Activated T-cell treated with anti-CD3 and anti-CD28 coated beads, Interleukin-2, amount 50 U/mL, for 72 hours (primary cell): ENCODE measurements at regions not wholly inside any gene's neighbourhood (a gene's known extent, or its start where the extent isn't known, plus 50 kb on each side); places are given as distances from the start of the nearest gene placed in this dataset.

Source experiments
- ATAC-seq, 2 donors: fragments of 150-1000 bp; cut with Tn5 transposase; replicated peaks in 1 of 2; 2 replicates each; pipeline ENCODE4 v1.10.0; 2021; ENCODE audit warnings: moderate library complexity in 2 of 2, mild to moderate bottlenecking in 1 of 2
- DNase-seq, 2 donors: peaks; one replicate each; pipeline ENCODE4 v3.0.0; 2021 to 2022; ENCODE audit warnings: mixed read lengths in 1 of 2
- H3K27ac Mint-ChIP-seq: one replicate; pipeline ENCODE4 v1.8.0; 2022; ENCODE audit warnings: mild to moderate bottlenecking, moderate library complexity, mixed read lengths
- H3K27me3 Mint-ChIP-seq: one replicate; pipeline ENCODE4 v1.8.0; 2022; ENCODE audit warnings: low read depth, mixed read lengths
- H3K36me3 Mint-ChIP-seq, 2 donors: one replicate each; pipeline ENCODE4 v1.8.0; 2022; ENCODE audit warnings: mixed read lengths in 2 of 2, mild to moderate bottlenecking in 1 of 2; ENCODE audit not compliant: insufficient read depth in 2 of 2
- H3K4me1 Mint-ChIP-seq: one replicate; pipeline ENCODE4 v1.8.0; 2022; ENCODE audit warnings: low read depth, mixed read lengths
- H3K4me3 Mint-ChIP-seq, 2 donors: one replicate each; pipeline ENCODE4 v1.8.0; 2022; ENCODE audit warnings: mild to moderate bottlenecking in 2 of 2, mixed read lengths in 2 of 2, moderate library complexity in 2 of 2
- H3K9me3 Mint-ChIP-seq, 2 donors: one replicate each; pipeline ENCODE4 v1.8.0; 2022; ENCODE audit warnings: mixed read lengths in 2 of 2

GRCh38 chr13:32849369-32849768 is 166.9 kb upstream of the KL start:
- H3K36me3 Mint-ChIP-seq, result peaks cover 0 to 3% of the 10 kb centered on the region in 2 donors
- H3K27me3 Mint-ChIP-seq, result peaks cover 8% of the 10 kb centered on the region
- ATAC-seq, result no peak
- H3K4me1 Mint-ChIP-seq, result peaks cover 10% of the 10 kb centered on the region
- H3K4me3 Mint-ChIP-seq, result no peak overlapping the region
- DNase-seq, result no peak
- no peak overlapping the region for H3K27ac Mint-ChIP-seq
- H3K9me3 Mint-ChIP-seq, result peaks cover 0 to 2% of the 10 kb centered on the region in 2 donors

GRCh38 chr13:32850316-32851052 is 165.7 kb upstream of the KL start:
- Mint-ChIP-seq H3K9me3 (peaks cover 0 to 2% of the 10 kb centered on the region in 2 donors), H3K27ac (no peak overlapping the region), H3K4me3 (no peak overlapping the region), H3K36me3 (peaks cover 0 to 1% of the 10 kb centered on the region in 2 donors), H3K4me1 (peaks cover 10% of the 10 kb centered on the region), H3K27me3 (peaks cover 8% of the 10 kb centered on the region)
- ATAC-seq (no peak), DNase-seq (no peak)

GRCh38 chr13:32851083-32852069 is 164.8 kb upstream of the KL start:
- ATAC-seq (no peak), DNase-seq (no peak)
- H3K36me3 Mint-ChIP-seq, result peaks cover 0 to 1% of the 10 kb centered on the region in 2 donors
- no peak overlapping the region for H3K4me3 Mint-ChIP-seq
- peaks cover 8% of the 10 kb centered on the region for H3K27me3 Mint-ChIP-seq
- peaks cover 0 to 2% of the 10 kb centered on the region in 2 donors for H3K9me3 Mint-ChIP-seq
- H3K27ac Mint-ChIP-seq, result no peak overlapping the region
- H3K4me1 Mint-ChIP-seq, result peaks cover 4% of the 10 kb centered on the region

- peaks cover 0 to 2% of the 10 kb centered on the region in 2 donors for H3K9me3 Mint-ChIP-seq
- no peaks in the 10 kb centered on the region for H3K4me1 Mint-ChIP-seq
- DNase-seq (no peak), ATAC-seq (no peak)
- peaks cover 0 to 1% of the 10 kb centered on the region in 2 donors for H3K36me3 Mint-ChIP-seq
- peaks cover 8% of the 10 kb centered on the region for H3K27me3 Mint-ChIP-seq
- H3K4me3 Mint-ChIP-seq, result no peak overlapping the region
- no peak overlapping the region for H3K27ac Mint-ChIP-seq
These were observed 163.7 kb upstream of the KL start for GRCh38 chr13:32852526-32852925.

GRCh38 chr13:32857077-32857476 is 159.1 kb upstream of the KL start:
- Mint-ChIP-seq H3K36me3 (no peaks in the 10 kb centered on the region), H3K27me3 (no peaks in the 10 kb centered on the region), H3K4me3 (no peak overlapping the region), H3K9me3 (no peaks in the 10 kb centered on the region), H3K27ac (no peak overlapping the region), H3K4me1 (no peaks in the 10 kb centered on the region)
- ATAC-seq (no peak), DNase-seq (no peak)

GRCh38 chr13:32857689-32858088 is 158.5 kb upstream of the KL start:
- no peak overlapping the region for H3K4me3 Mint-ChIP-seq
- H3K9me3 Mint-ChIP-seq, result no peaks in the 10 kb centered on the region
- DNase-seq, result no peak
- no peak overlapping the region for H3K27ac Mint-ChIP-seq
- H3K4me1 Mint-ChIP-seq, result no peaks in the 10 kb centered on the region
- no peaks in the 10 kb centered on the region for H3K36me3 Mint-ChIP-seq
- H3K27me3 Mint-ChIP-seq, result no peaks in the 10 kb centered on the region
- no peak for ATAC-seq

- ATAC-seq, result no peak
These were observed 156.4 kb upstream of the KL start for GRCh38 chr13:32859707-32860292.

GRCh38 chr13:32861304-32861703 is 154.9 kb upstream of the KL start:
- H3K4me1 Mint-ChIP-seq, result no peaks in the 10 kb centered on the region
- H3K36me3 Mint-ChIP-seq, result no peaks in the 10 kb centered on the region
- H3K9me3 Mint-ChIP-seq, result no peaks in the 10 kb centered on the region
- ATAC-seq (no peak), DNase-seq (no peak)
- no peak overlapping the region for H3K4me3 Mint-ChIP-seq
- no peak overlapping the region for H3K27ac Mint-ChIP-seq
- H3K27me3 Mint-ChIP-seq, result no peaks in the 10 kb centered on the region

More at GRCh38 chr13:32859707-32860292, 156.4 kb upstream of the KL start:
- H3K27me3 Mint-ChIP-seq, result no peaks in the 10 kb centered on the region
- no peak overlapping the region for H3K4me3 Mint-ChIP-seq
- DNase-seq, result no peak
- H3K9me3 Mint-ChIP-seq, result no peaks in the 10 kb centered on the region
- no peaks in the 10 kb centered on the region for H3K4me1 Mint-ChIP-seq
- no peaks in the 10 kb centered on the region for H3K36me3 Mint-ChIP-seq
- no peak overlapping the region for H3K27ac Mint-ChIP-seq

- no peak for ATAC-seq
- H3K27me3 Mint-ChIP-seq, result no peaks in the 10 kb centered on the region
- DNase-seq, result no peak
These were observed 152.6 kb upstream of the KL start for GRCh38 chr13:32863596-32863995.

GRCh38 chr13:32866921-32867320 is 149.3 kb upstream of the KL start:
- no peak overlapping the region for H3K27ac Mint-ChIP-seq

More at GRCh38 chr13:32863596-32863995, 152.6 kb upstream of the KL start:
- Mint-ChIP-seq H3K36me3 (peaks cover 0 to 2% of the 10 kb centered on the region in 2 donors), H3K9me3 (no peaks in the 10 kb centered on the region), H3K27ac (no peak overlapping the region), H3K4me3 (no peak overlapping the region), H3K4me1 (no peaks in the 10 kb centered on the region)

GRCh38 chr13:32877491-32877890 is 138.7 kb upstream of the KL start:
- H3K27ac Mint-ChIP-seq, result no peak overlapping the region
- H3K9me3 Mint-ChIP-seq, result no peaks in the 10 kb centered on the region
- ATAC-seq (no peak), DNase-seq (no peak)
- peaks cover 9% of the 10 kb centered on the region for H3K4me1 Mint-ChIP-seq
- no peaks in the 10 kb centered on the region for H3K36me3 Mint-ChIP-seq
- H3K27me3 Mint-ChIP-seq, result no peaks in the 10 kb centered on the region
- no peak overlapping the region for H3K4me3 Mint-ChIP-seq

More at GRCh38 chr13:32866921-32867320, 149.3 kb upstream of the KL start:
- no peak overlapping the region for H3K4me3 Mint-ChIP-seq
- no peaks in the 10 kb centered on the region for H3K27me3 Mint-ChIP-seq
- peaks cover 0 to 2% of the 10 kb centered on the region in 2 donors for H3K9me3 Mint-ChIP-seq
- peaks cover 0 to 2% of the 10 kb centered on the region in 2 donors for H3K36me3 Mint-ChIP-seq
- ATAC-seq (no peak), DNase-seq (no peak)
- no peaks in the 10 kb centered on the region for H3K4me1 Mint-ChIP-seq

GRCh38 chr13:32878163-32878562 is 138.1 kb upstream of the KL start:
- H3K27me3 Mint-ChIP-seq, result no peaks in the 10 kb centered on the region
- no peak overlapping the region for H3K4me3 Mint-ChIP-seq
- peak; percentile 24 to 52 for ATAC-seq
- no peak overlapping the region for H3K27ac Mint-ChIP-seq
- no peak for DNase-seq
- no peaks in the 10 kb centered on the region for H3K36me3 Mint-ChIP-seq
- no peaks in the 10 kb centered on the region for H3K9me3 Mint-ChIP-seq
- peaks cover 9% of the 10 kb centered on the region for H3K4me1 Mint-ChIP-seq

GRCh38 chr13:32880636-32881035 is 135.6 kb upstream of the KL start:
- Mint-ChIP-seq H3K9me3 (peaks cover 0 to 2% of the 10 kb centered on the region in 2 donors), H3K27me3 (peaks cover 6% of the 10 kb centered on the region), H3K4me3 (no peak overlapping the region), H3K36me3 (no peaks in the 10 kb centered on the region), H3K4me1 (peaks cover 9% of the 10 kb centered on the region), H3K27ac (no peak overlapping the region)
- DNase-seq, result no peak
- no peak for ATAC-seq
